GM19035 (cell line): ENCODE measurements at regions not wholly inside any gene's neighbourhood (a gene's known extent, or its start where the extent isn't known, plus 50 kb on each side); places are given as distances from the start of the nearest gene placed in this dataset.
"Not testable (repeated sequence)": the region's sequence is repeated elsewhere in the genome, so short reads cannot be mapped to it uniquely, and the experiment has no call there.

Experiments
- ATAC-seq: cut with Tn5 transposase; IDR thresholded peaks from one replicate; pipeline ENCODE4 v1.9.1; 2021; ENCODE audit not compliant: unreplicated experiment

DNA sequence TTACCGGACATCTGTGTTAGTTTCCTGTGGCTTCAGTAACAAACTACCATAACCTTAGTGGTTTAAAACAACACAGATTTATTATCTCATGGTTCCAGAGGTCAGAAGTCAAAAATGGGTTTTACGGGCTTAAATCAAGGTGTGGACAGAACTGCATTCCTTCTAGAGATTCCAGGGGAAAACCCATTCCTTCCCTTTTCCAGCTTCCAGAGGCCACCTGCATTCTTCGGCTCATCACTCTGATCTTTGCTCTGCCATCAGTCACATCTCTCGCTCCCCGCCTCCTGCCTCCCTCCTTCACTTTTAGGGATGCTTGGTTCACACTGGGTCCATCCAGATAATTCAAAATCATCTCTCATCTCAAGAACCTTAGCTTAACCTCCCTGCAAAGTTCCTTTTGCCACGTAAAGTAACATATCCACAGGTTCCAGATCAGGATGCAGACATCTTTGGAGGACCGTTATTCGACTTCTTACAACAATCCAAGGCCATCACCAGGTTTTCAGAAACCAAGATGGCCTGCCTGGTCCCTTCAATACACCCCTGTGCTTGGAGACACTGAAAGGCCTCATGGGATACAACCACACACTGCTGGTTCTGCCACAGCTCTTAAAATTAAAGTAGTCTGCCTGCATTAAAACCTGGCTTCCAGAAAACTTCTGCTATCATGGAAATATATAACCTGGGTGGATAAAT lies 225.9 kb upstream of the MYO3A start:
- ATAC-seq: no peak

DNA sequence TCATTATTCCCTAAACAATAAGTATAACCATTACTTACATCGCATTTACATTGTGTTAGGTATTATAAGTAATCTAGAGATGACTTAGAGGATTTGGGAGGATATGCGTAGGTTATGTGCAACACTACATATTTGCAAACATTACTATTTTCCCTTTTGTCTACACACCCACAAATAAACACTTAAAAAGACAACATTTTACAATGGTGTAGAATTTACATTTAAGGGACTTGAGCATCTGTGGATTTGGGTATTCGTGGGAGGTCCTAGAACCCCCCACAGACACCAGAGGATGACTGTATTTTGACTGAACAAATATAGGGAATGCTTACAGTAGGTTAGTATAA lies 220.2 kb upstream of the MYO3A start:
- ATAC-seq: no peak

DNA sequence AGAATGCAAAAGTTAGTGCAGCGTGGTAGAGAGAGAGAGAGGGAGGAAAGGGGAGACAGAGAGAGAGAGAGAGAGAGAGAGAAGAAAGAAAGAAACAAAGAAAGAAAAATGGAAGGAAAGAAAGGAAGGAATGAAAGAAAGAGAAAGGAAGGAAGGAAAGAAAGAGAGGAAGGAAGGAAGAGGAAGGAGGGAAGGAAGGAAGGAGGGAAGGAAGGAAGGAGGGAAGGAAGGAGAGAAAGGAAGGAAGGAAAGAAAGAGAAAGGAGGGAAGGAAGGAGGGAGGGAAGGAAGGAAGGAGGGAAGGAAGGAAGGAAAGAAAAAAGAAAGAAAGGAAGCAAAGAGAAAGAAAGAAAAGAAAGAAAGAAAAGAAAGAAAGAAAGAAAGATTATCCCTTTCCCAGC lies 209.8 kb upstream of the MYO3A start:
- ATAC-seq: no peak

DNA sequence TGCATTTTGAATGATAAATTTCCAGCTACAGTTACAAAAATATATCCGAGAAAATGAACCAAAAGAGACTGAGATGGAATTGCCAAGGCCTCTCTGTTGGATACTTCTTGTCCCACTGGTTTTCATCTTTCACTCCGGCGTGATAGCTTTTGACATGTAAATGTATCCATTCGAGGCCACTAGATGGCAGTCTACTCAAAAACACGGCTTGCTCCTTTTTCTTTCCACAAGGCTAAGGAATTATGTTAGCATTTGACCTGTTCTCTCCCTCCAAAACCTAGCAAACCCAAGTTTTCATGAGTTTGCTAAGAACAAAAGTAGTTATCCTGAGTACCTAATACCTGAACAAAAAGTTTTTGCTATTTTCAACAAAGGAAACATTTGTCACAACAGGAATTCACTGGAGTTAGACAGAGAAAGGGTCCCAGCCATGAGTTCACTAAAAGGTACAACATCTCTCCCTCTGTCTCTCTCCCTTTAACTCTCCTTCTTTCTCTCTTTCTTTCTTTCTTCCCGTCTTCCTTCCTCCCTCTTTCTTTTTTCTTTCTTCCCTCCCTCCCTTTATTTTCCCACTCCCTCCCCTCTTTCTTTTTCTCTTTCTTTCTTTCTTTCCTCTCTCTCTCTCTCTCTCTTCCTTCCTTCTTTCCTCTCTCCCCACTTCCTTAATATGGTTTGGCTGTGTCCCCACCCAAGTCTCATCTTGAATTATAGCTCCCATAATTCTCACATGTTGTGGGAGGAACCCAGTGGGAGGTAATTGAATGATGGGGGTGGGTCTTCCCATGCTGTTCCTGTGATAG lies 207.9 kb upstream of the MYO3A start:
- peak; percentile 78 for ATAC-seq

DNA sequence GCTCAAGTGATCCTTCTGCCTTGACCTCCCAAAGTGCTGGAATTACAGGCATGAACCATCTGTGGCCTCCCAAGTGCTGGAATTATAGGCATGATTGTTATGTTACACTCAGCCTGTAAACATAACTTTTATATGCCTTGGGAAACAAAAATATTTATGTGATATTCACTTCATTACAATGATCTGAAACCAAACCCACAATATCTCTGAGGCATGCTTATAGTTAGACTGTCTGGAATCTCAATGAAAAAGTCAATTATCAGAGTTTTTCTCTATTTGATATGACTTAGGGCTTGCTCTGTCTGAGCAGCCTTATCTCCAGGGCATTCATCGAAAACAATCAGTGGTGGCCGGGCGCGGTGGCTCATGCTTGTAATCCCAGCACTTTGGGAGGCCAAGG lies 195.3 kb upstream of the MYO3A start:
- ATAC-seq: no peak

DNA sequence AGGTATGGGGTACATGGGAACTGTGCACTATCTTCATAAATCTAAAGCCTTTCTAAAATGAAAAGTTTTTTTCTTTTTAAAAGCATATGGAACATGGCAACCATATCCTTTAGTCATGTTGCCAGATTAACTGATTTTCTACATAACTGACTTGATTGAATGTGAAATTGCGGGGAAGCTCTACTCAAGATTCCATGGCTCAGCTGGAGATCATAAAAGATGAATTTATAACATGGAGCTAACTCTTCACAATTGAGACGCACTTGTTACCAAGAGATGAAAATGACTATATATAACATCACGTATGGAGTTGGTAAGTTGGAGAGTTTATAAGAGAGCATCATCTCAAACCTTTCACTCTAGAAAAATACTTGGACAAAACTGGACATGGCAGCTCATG lies 190.2 kb upstream of the MYO3A start:
- no peak for ATAC-seq

DNA sequence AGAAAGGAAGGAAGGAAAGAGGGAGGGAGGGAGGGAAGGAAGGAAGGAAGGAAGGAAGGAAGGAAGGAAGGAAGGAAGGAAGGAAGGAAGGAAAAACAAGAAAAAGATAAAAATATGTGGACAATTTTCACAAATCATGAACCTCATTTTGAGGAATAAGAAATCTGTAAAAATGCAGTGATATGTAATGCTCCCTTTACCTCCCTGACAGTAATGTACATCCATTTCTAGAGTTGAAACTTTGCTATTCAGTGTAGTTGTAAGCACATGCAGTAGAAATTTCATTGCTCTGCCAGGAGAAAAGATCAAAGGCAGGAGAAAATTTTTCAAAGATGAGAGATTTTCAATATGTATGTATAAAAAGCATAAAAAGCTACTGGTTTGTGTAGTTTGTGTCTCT lies 189.5 kb upstream of the MYO3A start:
- ATAC-seq: no peak

DNA sequence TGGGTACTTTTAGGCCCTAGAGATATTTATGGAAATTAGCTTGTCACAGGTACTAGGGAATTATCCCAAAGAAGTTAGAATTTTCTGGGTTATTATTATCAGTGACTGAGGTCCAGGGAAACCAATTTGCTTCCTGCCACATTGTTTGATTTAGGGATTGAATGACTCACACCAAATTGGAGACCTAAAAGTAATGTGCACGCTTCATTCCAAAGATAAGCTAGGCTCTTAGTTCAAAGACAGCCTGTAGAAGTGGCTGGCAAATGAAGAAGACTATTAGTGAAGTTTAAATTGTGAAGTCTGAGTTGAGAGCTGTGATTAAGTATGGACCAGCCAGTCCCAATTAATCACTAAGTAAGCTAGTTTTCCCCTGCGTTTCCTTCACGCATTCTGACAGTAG lies 188.1 kb upstream of the MYO3A start:
- ATAC-seq: no peak

DNA sequence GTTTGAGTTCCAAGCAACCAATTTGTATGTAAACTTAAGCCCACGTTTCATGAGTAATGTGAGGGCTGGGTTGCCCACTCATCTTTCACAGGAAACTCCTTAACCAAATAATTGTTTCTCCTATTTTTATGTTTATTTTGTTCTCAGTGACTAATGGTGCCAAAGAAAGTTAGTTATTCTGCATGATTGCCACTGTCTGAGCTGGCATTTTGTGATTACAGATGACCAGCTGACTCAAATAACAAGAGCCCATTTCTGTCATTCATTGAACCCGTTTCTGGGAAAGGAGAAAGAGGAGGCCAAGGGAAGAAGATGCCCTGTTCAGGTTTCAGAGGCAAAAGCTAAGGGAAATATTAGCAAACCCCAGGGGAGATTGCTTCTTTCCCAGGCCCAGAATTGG lies 186.9 kb upstream of the MYO3A start:
- ATAC-seq: no peak

DNA sequence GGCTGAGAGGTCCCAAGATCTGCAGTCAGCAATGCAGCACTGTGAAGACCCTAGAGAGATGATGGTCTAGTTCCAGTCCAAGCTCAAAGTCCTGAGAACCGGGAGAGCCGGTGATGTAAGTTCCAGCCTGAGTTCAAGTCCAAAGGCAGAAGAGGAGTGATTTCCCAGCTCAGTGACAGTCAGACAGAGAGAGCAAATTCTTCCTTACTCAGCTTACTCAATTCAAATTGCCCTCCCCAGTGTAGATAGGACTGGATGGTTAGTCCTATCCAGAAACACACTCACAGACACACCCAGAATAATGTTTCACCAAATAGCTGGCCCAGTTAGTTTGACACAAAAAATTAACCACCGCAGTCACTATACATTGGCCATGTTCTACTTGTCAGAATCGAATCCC lies 185.5 kb upstream of the MYO3A start:
- ATAC-seq: no peak

DNA sequence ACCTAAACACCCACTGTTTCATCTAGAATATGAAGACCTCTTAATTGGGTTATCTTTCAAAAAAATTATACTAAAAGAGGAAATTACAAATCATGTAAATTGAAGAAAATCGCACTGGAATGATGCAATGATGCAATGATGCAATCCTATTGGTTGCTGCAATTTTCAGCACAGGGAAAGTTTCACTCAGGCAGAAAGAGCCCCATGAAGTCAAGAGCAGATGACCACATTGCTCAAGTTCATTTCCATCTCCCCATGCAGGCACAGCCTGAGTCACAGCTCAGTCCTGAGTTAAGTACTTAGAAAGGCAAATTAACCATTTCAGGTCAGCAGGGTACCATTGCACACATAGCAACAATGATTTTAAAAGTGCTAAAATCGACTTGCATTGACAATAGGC lies 180.3 kb upstream of the MYO3A start:
- ATAC-seq: no peak

DNA sequence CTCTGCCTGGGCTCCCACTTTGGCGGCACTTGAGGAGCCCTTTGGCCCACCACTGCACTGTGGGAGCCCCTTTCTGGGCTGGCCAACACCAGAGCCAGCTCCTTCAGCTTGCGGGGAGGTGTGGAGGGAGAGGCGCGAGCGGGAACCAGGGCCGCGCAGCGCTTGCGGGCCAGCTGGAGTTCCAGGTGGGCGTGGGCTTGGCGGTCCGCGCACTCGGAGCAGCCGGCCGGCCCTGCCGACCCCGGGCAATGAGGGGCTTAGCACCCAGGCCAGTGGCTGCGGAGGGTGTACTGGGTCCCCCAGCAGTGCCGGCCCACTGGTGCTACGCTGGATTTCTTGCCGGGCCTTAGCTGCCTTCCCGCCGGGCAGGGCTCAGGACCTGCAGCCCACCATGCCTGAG lies 178.2 kb upstream of the MYO3A start:
- ATAC-seq: not testable (repeated sequence)

DNA sequence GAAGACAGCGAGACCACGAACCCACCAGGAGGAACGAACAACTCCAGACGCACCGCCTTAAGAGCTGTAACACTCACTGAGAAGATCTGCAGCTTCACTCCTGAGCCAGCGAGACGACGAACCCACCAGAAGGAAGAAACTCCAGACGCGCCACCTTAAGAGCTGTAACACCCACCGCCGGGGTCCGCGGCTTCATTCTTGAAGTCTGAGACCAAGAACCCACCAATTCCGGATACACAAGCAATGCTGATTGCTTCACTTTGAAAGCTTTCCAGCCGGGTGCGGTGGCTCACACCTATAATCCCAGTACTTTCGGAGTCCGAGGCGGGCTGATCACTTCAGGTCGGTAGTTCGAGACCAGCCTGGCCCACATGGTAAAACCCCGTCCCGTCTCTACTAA lies 177.2 kb upstream of the MYO3A start:
- no peak for ATAC-seq

DNA sequence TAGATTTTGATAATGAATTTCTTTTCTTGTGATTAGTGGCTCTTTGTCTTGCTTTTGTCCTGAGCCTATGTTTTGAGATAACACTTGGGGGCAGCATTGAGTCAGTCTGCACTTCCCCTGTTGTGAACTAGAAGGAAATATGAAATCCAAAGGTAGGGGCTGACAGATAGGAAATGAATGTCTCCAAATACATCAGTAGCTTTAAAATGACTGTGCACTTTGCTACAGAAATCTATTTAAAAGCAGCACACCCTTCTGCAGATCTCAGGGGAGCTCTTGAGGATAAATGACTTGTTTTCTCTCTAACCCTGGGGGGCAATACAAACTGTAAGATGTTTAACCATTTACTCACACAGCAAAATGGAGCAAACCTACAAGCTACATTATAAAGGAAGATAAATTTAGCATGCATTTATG lies 176.0 kb upstream of the MYO3A start:
- no peak for ATAC-seq

DNA sequence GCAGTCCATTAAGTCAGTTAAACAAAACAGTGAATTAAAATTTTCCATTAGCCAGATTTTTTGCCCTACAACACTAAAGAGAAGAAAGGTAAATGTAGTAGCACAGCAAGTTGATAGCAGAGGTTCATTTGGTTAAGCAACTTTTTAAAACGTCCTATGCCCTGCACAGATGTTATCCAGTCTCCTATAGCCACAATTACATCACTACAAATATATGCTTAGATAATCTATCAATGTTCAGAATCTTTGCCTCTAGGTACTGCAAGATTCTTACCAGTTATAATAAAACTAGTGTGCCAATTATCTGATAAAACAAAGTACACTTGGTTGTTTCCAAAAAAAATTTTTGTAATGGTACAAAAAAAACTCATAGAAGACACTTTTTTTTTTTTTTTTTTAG lies 175.5 kb upstream of the MYO3A start:
- ATAC-seq: no peak

DNA sequence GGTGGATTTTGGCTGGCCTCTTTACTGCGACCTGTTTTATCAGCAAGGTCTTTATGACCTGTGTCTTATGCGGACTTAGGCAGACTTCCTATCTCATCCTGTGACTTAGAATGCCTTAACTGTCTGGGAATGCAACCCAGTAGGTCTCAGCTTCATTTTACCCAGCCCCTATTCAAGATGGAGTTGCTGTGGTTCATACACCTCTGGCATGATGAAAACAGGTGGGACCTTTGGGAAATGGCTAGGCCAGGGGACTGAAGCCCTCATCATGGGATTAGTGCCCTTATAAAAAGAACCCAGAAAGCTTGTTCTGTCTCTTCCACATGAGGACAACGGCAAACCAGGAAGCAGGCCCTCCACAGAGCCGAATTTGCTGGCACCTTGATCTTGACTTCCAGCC lies 172.1 kb upstream of the MYO3A start:
- no peak for ATAC-seq

DNA sequence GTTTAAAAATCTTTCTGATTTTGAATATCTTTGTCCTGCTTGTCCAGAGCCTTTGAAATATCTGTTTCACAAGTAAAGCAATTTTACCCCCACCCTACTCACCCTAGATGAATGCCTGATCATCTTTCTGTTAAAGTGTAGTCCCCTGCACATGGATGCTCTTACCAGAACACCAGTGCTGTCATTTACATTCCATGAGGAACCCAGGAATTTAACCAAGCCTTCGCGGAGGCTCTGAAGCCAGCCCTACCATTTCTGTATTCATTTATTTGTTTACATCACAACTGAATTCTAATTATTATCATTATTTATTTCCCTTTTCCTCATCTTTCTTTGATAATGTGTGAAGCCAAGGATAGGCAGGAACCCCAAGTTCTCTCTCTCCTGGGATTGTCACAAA lies 167.8 kb upstream of the MYO3A start:
- no peak for ATAC-seq

DNA sequence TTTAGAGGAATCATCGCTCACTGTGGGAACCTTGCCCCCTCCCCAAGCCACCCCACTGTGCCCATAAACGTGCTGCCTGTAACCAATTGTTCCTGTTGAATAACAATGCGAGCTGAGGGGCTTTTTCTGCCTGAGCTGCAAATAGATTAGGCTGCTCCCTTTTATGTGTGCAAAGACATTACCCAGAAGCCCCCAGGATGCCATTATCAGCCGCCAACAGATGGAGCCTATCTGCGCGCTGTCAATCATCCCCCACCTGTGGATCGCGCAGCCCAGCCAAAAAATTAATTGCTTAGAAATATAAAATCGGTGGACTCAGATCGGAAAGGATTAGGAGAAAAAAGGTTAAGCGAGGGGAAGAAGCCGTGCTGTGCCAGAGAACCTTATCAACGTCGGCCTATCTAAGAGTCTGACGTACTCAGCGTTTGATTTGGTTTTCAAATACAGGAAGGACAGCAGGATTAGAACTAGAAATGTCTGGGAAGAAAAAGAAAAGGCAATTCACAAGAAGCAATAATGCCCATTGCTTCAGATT lies 167.3 kb upstream of the MYO3A start:
- no peak for ATAC-seq

DNA sequence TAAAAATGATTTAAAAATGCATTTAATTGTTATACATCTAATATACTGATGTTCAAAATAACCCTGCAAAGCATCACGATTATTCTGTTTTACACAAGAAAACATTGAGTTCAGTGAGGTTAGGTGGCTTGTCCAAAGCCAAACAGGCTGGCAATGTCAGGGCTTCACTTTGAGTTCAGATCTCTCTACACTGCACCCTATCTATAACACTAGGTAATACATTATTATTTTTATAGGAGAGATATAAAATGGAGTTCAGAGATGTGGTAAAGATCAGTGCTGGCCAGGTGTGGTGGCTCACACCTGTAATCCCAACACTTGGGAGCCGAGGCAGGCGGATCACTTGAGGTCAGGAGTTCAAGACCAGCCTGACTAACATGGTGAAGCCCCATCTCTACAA lies 165.9 kb upstream of the MYO3A start:
- ATAC-seq: no peak

DNA sequence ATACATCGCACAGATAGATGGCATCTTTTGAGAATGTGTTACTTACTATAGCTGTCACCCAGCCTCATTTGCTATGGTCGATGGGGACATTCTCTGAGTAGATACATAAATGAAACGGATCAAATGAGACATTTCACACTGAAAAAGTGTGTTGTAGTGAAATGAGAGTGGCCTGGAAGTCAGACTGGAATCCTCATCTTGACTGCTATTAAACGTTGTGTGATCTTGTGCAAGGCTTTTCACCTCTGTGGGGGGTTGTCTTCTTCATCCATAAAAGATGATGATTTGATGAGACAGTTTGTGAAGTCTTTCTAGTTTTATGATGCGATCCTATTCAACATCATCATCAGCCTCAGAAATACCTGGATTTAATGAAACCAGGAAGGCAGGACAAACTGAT lies 155.4 kb upstream of the MYO3A start:
- ATAC-seq: no peak

DNA sequence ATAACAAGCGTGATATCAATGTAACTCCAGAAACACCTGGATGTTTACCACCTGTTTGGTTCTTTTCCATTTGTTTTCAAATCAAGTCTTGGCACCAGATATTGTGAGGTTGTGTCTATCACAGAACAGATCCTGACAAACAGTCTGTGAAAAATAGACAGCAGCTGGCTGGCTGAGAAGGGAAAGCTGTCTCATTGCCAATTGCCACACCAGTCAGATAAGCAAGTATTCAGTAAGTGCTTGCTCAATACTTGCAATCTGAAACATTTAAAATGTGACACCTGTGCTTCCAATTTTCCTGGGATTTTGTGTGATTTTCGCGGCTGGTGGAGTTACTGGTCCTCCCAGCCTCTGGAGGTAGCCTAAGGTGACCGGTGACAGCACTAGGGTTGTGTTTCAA lies 147.9 kb upstream of the MYO3A start:
- ATAC-seq: no peak

DNA sequence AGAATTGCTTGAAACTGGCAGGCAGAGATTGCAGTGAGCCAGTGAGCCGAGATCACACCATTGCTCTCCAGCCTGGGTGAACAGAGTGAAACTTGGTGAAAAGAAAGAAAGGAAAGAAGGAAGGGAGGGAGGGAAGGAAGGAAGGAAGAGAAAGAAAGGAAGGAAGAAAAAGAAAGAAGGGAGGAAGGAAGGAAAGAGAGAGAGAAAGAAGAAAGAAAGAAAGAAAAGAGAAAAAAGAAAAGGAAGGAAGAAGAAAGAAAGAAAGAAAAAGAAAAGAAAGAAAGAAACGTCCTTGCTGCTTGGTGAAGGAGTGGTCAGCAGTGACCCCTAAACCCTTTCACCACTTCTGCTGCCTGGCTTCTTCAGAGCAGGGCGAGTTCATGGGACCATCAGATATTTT lies 147.1 kb upstream of the MYO3A start:
- ATAC-seq: no peak
